ENCODE measurements at regions not wholly inside any gene's neighbourhood (a gene's known extent, or its start where the extent isn't known, plus 50 kb on each side); places are given as distances from the start of the nearest gene placed in this dataset.

- Histone ChIP-seq H2AFZ (ENCODE audit: low read length) (0 out of 2 replicates have a peak overlapping the region, but pooled peaks have one; percentile 24), H3K4me2 (ENCODE audit: low read length) (no peak overlapping the region), H3K4me3 (ENCODE audit: low read depth, low read length, poor library complexity, severe bottlenecking) (no peak overlapping the region), H3K27ac (ENCODE audit: low read depth, low read length, poor library complexity, severe bottlenecking) (no peak overlapping the region), H3K79me2 (ENCODE audit: insufficient read depth, low read depth, low read length) (no peaks in the 10 kb centered on the region), H3K9me3 (ENCODE audit: low read length) (no peaks in the 10 kb centered on the region), H4K20me1 (ENCODE audit: insufficient read depth, low read length) (no peaks in the 10 kb centered on the region), H3K4me1 (ENCODE audit: insufficient read depth, low read length, poor library complexity, severe bottlenecking) (peaks cover 35% of the 10 kb centered on the region), H3K9me2 (ENCODE audit: insufficient read depth, low read length) (no peaks in the 10 kb centered on the region), H3K36me3 (ENCODE audit: insufficient read depth, low read length) (no peaks in the 10 kb centered on the region)
- CTCF ChIA-PET (ENCODE audit: unreplicated experiment): no interaction called here
- TF ChIP-seq CTCF (conservative IDR thresholded peaks at IDR 0.05; ENCODE audit: low read length): no peak
- no peak for TF ChIP-seq EZH2phosphoT487 (IDR thresholded peaks at IDR 0.05; ENCODE audit: borderline replicate concordance, low read depth, low read length)
- POLR2A ChIA-PET: interaction anchor here (0.7 to 1.2 kb wide), 2 partner anchors 12 to 1950 kb away, joined by 3 read pairs; no protein-coding TSS in a partner anchor
- no peak for DNase-seq (ENCODE audit: low spot score)
- intact Hi-C loops (cut with micrococcal nuclease; ENCODE audit: unreplicated experiment): loop anchor here (10.0 kb wide), 1 partner anchor 510 kb away; no protein-coding TSS in a partner anchor
- no TSS peak for BruUV-seq (replicated peaks)
Measured at GRCh38 chr5:109924237-109925107, 234.7 kb downstream of the MAN2A1 start.

GRCh38 chr5:109927639-109928038, 237.9 kb downstream of the MAN2A1 start:
- intact Hi-C loops (cut with micrococcal nuclease; ENCODE audit: unreplicated experiment): loop anchor here (10.0 kb wide), 1 partner anchor 513 kb away; no protein-coding TSS in a partner anchor
- H3K9me2 ChIP-seq (ENCODE audit: insufficient read depth, low read length): no peaks in the 10 kb centered on the region
- POLR2A ChIA-PET: no interaction called here
- H3K27ac ChIP-seq (ENCODE audit: low read depth, low read length, poor library complexity, severe bottlenecking): no peak overlapping the region
- no TSS peak for BruUV-seq (replicated peaks)
- no peaks in the 10 kb centered on the region for H3K36me3 ChIP-seq (ENCODE audit: insufficient read depth, low read length)
- no peaks in the 10 kb centered on the region for H3K9me3 ChIP-seq (ENCODE audit: low read length)
- H3K4me1 ChIP-seq (ENCODE audit: insufficient read depth, low read length, poor library complexity, severe bottlenecking): peaks cover 13% of the 10 kb centered on the region
- CTCF ChIA-PET (ENCODE audit: unreplicated experiment): no interaction called here
- H3K4me3 ChIP-seq (ENCODE audit: low read depth, low read length, poor library complexity, severe bottlenecking): no peak overlapping the region
- no peaks in the 10 kb centered on the region for H3K79me2 ChIP-seq (ENCODE audit: insufficient read depth, low read depth, low read length)
- H4K20me1 ChIP-seq (ENCODE audit: insufficient read depth, low read length): no peaks in the 10 kb centered on the region
- DNase-seq (ENCODE audit: low spot score): no peak
- TF ChIP-seq CTCF (conservative IDR thresholded peaks at IDR 0.05; ENCODE audit: low read length) (no peak), EZH2phosphoT487 (IDR thresholded peaks at IDR 0.05; ENCODE audit: borderline replicate concordance, low read depth, low read length) (no peak)
- H3K4me2 ChIP-seq (ENCODE audit: low read length): no peak overlapping the region
- no peak overlapping the region for H2AFZ ChIP-seq (ENCODE audit: low read length)

- no peak for TF ChIP-seq CTCF (conservative IDR thresholded peaks at IDR 0.05; ENCODE audit: low read length)
- no peak for TF ChIP-seq EZH2phosphoT487 (IDR thresholded peaks at IDR 0.05; ENCODE audit: borderline replicate concordance, low read depth, low read length)
- no peaks in the 10 kb centered on the region for H3K79me2 ChIP-seq (ENCODE audit: insufficient read depth, low read depth, low read length)
- POLR2A ChIA-PET: no interaction called here
- no peak overlapping the region for H3K27ac ChIP-seq (ENCODE audit: low read depth, low read length, poor library complexity, severe bottlenecking)
- intact Hi-C loops (cut with micrococcal nuclease; ENCODE audit: unreplicated experiment): loop anchor here (10.0 kb wide), 1 partner anchor 513 kb away; no protein-coding TSS in a partner anchor
- no peak overlapping the region for H3K4me2 ChIP-seq (ENCODE audit: low read length)
- no peaks in the 10 kb centered on the region for H3K9me2 ChIP-seq (ENCODE audit: insufficient read depth, low read length)
- no peak overlapping the region for H2AFZ ChIP-seq (ENCODE audit: low read length)
- peaks cover 9% of the 10 kb centered on the region for H3K4me1 ChIP-seq (ENCODE audit: insufficient read depth, low read length, poor library complexity, severe bottlenecking)
- no peak for DNase-seq (ENCODE audit: low spot score)
- BruUV-seq (replicated peaks): no TSS peak
- H4K20me1 ChIP-seq (ENCODE audit: insufficient read depth, low read length): no peaks in the 10 kb centered on the region
- no peaks in the 10 kb centered on the region for H3K36me3 ChIP-seq (ENCODE audit: insufficient read depth, low read length)
- no peak overlapping the region for H3K4me3 ChIP-seq (ENCODE audit: low read depth, low read length, poor library complexity, severe bottlenecking)
- H3K9me3 ChIP-seq (ENCODE audit: low read length): no peaks in the 10 kb centered on the region
- CTCF ChIA-PET (ENCODE audit: unreplicated experiment): no interaction called here
Measured at GRCh38 chr5:109928046-109928445, 238.3 kb downstream of the MAN2A1 start.
